Panc1 (cell line): ENCODE measurements at regions not wholly inside any gene's neighbourhood (a gene's known extent, or its start where the extent isn't known, plus 50 kb on each side); places are given as distances from the start of the nearest gene placed in this dataset.

Experiments used
- ATAC-seq: fragments of 200-7000 bp; cut with Tn5 transposase; 2 replicates; pipeline ENCODE4 v1.9.1; 2020; ENCODE audit warnings: mild to moderate bottlenecking, moderate library complexity
- BruUV-seq: library from RNA; stranded (reverse); fragments of 400-500 nt; replicated peaks from 2 replicates; lab custom pipeline; 2021; lab: Mats Ljungman, UMichigan
- CTCF ChIA-PET: fragments of 300-600 bp; sonication (Branson Sonifier 250); formaldehyde crosslinking; loops from one replicate; lab custom pipeline; 2022; ENCODE audit warnings: antibody characterized with exemption; lab: Charles Lee
- POLR2A ChIA-PET: fragments of 300-600 bp; sonication (Branson Sonifier 250); formaldehyde crosslinking; loops from one replicate; lab custom pipeline; 2022; ENCODE audit warnings: antibody characterized with exemption; lab: Charles Lee
- DNase-seq: peaks from one replicate; pipeline ENCODE4 v3.0.0-alpha.2; 2010; ENCODE audit warnings: low read depth, low spot score
- H3K27ac ChIP-seq: 2 replicates; pipeline ENCODE4 v1.5.1; 2011; ENCODE audit warnings: mild to moderate bottlenecking, low read length, inconsistent platforms
- H3K27me3 ChIP-seq: fragments of 200-500 bp; sonication (Bioruptor generic); 2 replicates; pipeline ENCODE4 v1.6.0; 2014; ENCODE audit warnings: low read length, inconsistent platforms; ENCODE audit not compliant: control insufficient read depth, insufficient read depth
- H3K36me3 ChIP-seq: fragments of 200-500 bp; sonication (Bioruptor generic); 2 replicates; pipeline ENCODE4 v1.5.1; 2014; ENCODE audit warnings: inconsistent platforms, mild to moderate bottlenecking, low read length, moderate library complexity; ENCODE audit not compliant: control insufficient read depth, insufficient read depth
- H3K4me1 ChIP-seq: 2 replicates; pipeline ENCODE4 v1.5.1; 2011; ENCODE audit warnings: inconsistent platforms, mild to moderate bottlenecking, low read length, moderate library complexity; ENCODE audit not compliant: control insufficient read depth, insufficient read depth
- H3K4me3 ChIP-seq, 2 experiments: 2 replicates each; pipeline ENCODE4 v1.5.1; 2011 to 2012; ENCODE audit warnings: low read depth in 2 of 2, low read length in 2 of 2, mild to moderate bottlenecking in 2 of 2, inconsistent platforms in 1 of 2, moderate library complexity in 1 of 2
- H3K9me3 ChIP-seq: fragments of 200-500 bp; sonication (Bioruptor generic); 2 replicates; pipeline ENCODE4 v1.5.1; 2014; ENCODE audit warnings: low read depth, mild to moderate bottlenecking, inconsistent platforms, low read length, moderate library complexity; ENCODE audit not compliant: control insufficient read depth, insufficient read depth
- POLR2AphosphoS5 ChIP-seq: IDR thresholded peaks from 2 replicates; pipeline ENCODE4 v1.6.1; 2012; ENCODE audit warnings: mild to moderate bottlenecking, low read depth, low read length, moderate library complexity
- SIN3A ChIP-seq: IDR thresholded peaks from 2 replicates; pipeline ENCODE4 v1.6.1; 2012; ENCODE audit warnings: low read depth, mild to moderate bottlenecking, low read length, moderate library complexity, borderline replicate concordance; ENCODE audit not compliant: insufficient read depth
- TCF7L2 ChIP-seq: IDR thresholded peaks from 2 replicates; pipeline ENCODE4 v1.6.1; 2011; ENCODE audit warnings: mild to moderate bottlenecking, low read depth, low read length, inconsistent platforms
- in situ Hi-C: cut with HindIII; loops from 2 replicates; pipeline ENCODE4 v1.10.0; 2016; ENCODE audit warnings: low sequenced_read_pairs, low pct_unique_long_range_greater_than_20kb
- intact Hi-C: fragments of 100-400 bp; cut with micrococcal nuclease; formaldehyde crosslinking; loops from one replicate; pipeline ENCODE4 v1.10.0; 2022; ENCODE audit not compliant: unreplicated experiment
- TF ChIP-seq, protein P1 (sequence below), 2 experiments: IDR thresholded peaks; 2 replicates each; pipeline ENCODE4 v1.6.1; 2011 to 2012; ENCODE audit warnings: low read depth in 2 of 2, control low read depth in 1 of 2, low read length in 1 of 2, mild to moderate bottlenecking in 1 of 2, moderate library complexity in 1 of 2; ENCODE audit not compliant: insufficient read depth in 1 of 2
- TF ChIP-seq, protein P2 (sequence below): fragments of 450-650 bp; IDR thresholded peaks from 2 replicates; pipeline ENCODE4 v1.5.1; 2017; ENCODE audit warnings: mild to moderate bottlenecking

DNA sequence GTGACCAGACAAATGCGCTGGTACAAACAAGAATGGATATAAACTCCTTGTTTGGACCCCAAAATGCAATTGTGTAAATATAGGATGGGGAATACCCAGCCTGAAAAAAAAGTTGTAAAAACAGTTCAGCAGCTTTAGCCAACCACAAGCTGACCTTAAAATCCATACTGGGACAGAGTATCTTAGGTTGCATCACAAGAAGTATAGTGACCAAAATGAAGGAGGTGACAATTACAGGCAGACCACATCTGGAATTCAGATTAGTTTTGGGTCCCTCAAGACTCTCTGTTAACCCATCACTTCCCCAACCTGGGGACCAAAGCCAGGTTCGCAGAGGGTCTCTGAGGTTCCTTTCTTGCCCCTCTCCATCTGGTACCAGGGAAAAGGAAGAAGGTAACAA is 115.9 kb upstream of the PRR20G start:
- no peak for ATAC-seq
- Histone ChIP-seq H3K4me1 (peaks cover 5% of the 10 kb centered on the region; the same call in 1 of the 2 replicates), H3K9me3 (no peaks in the 10 kb centered on the region), H3K27me3 (peaks cover 10% of the 10 kb centered on the region), H3K27ac (no peak overlapping the region), H3K36me3 (no peaks in the 10 kb centered on the region), H3K4me3 (no peak overlapping the region)
- no TSS peak for BruUV-seq
- no peak for DNase-seq
- in situ Hi-C loops, result no loop called here
- ChIA-PET POLR2A (no interaction called here), CTCF (no interaction called here)
- intact Hi-C loops, result no loop called here
- TF ChIP-seq, protein P1, sequence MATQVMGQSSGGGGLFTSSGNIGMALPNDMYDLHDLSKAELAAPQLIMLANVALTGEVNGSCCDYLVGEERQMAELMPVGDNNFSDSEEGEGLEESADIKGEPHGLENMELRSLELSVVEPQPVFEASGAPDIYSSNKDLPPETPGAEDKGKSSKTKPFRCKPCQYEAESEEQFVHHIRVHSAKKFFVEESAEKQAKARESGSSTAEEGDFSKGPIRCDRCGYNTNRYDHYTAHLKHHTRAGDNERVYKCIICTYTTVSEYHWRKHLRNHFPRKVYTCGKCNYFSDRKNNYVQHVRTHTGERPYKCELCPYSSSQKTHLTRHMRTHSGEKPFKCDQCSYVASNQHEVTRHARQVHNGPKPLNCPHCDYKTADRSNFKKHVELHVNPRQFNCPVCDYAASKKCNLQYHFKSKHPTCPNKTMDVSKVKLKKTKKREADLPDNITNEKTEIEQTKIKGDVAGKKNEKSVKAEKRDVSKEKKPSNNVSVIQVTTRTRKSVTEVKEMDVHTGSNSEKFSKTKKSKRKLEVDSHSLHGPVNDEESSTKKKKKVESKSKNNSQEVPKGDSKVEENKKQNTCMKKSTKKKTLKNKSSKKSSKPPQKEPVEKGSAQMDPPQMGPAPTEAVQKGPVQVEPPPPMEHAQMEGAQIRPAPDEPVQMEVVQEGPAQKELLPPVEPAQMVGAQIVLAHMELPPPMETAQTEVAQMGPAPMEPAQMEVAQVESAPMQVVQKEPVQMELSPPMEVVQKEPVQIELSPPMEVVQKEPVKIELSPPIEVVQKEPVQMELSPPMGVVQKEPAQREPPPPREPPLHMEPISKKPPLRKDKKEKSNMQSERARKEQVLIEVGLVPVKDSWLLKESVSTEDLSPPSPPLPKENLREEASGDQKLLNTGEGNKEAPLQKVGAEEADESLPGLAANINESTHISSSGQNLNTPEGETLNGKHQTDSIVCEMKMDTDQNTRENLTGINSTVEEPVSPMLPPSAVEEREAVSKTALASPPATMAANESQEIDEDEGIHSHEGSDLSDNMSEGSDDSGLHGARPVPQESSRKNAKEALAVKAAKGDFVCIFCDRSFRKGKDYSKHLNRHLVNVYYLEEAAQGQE (IDR thresholded peaks at IDR 0.05; ENCODE audit: insufficient read depth in 1 of 2, low read depth in 2 of 2, low read length in 1 of 2), result no peak
- TF ChIP-seq SIN3A (no peak), TCF7L2 (no peak), POLR2AphosphoS5 (no peak)
- TF ChIP-seq, protein P2, sequence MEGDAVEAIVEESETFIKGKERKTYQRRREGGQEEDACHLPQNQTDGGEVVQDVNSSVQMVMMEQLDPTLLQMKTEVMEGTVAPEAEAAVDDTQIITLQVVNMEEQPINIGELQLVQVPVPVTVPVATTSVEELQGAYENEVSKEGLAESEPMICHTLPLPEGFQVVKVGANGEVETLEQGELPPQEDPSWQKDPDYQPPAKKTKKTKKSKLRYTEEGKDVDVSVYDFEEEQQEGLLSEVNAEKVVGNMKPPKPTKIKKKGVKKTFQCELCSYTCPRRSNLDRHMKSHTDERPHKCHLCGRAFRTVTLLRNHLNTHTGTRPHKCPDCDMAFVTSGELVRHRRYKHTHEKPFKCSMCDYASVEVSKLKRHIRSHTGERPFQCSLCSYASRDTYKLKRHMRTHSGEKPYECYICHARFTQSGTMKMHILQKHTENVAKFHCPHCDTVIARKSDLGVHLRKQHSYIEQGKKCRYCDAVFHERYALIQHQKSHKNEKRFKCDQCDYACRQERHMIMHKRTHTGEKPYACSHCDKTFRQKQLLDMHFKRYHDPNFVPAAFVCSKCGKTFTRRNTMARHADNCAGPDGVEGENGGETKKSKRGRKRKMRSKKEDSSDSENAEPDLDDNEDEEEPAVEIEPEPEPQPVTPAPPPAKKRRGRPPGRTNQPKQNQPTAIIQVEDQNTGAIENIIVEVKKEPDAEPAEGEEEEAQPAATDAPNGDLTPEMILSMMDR, result no peak

DNA sequence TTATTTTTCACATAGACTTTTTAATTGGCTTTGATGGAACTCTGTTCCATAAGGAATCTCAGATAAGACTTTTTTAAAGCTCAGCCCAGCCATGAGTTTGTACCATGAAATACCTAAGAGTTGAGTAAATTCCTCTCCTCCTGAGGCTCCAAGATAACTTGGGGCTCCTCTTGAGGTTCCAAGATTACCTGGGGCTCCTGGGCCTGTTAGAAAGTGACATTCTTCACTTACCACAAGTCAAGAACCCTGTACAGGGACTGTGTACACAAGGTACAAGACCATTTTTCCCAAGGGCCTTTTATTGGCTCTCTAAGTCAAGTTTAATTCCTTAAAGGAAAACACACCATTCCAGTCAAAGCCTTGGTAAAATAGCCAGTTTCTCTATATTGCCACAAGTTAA is 111.3 kb upstream of the PRR20G start:
- no peaks in the 10 kb centered on the region for H3K9me3 ChIP-seq
- peaks cover 9% of the 10 kb centered on the region; the same call in 1 of the 2 replicates for H3K27me3 ChIP-seq
- BruUV-seq, result no TSS peak
- no peak overlapping the region for H3K4me3 ChIP-seq
- ATAC-seq (no peak), DNase-seq (no peak)
- H3K36me3 ChIP-seq, result no peaks in the 10 kb centered on the region
- H3K27ac ChIP-seq, result no peak overlapping the region
- in situ Hi-C loops, result no loop called here
- CTCF ChIA-PET, result no interaction called here
- H3K4me1 ChIP-seq, result peaks cover 5% of the 10 kb centered on the region; the same call in 1 of the 2 replicates
- intact Hi-C loops, result no loop called here
- POLR2A ChIA-PET, result interaction anchor here (0.6 kb wide), 1 partner anchor 281 kb away, joined by 3 read pairs; no protein-coding TSS in a partner anchor
- TF ChIP-seq POLR2AphosphoS5 (no peak), TCF7L2 (no peak), SIN3A (no peak)
- TF ChIP-seq, protein P1 (IDR thresholded peaks at IDR 0.05; ENCODE audit: insufficient read depth in 1 of 2, low read depth in 2 of 2, low read length in 1 of 2), result no peak
- TF ChIP-seq, protein P2, result no peak
